WTC11 (cell line): ENCODE measurements at regions not wholly inside any gene's neighbourhood (a gene's known extent, or its start where the extent isn't known, plus 50 kb on each side); places are given as distances from the start of the nearest gene placed in this dataset.

Source experiments
- ATAC-seq: fragments of 200-7000 bp; cut with Tn5 transposase; 2 replicates; pipeline ENCODE4 v1.10.0; 2021; ENCODE audit warnings: mild to moderate bottlenecking, moderate library complexity
- CTCF ChIA-PET: fragments of 300-600 bp; sonication (Branson Sonifier 250); formaldehyde crosslinking; loops from one replicate; lab custom pipeline; 2021; ENCODE audit warnings: antibody characterized with exemption; lab: Charles Lee
- POLR2A ChIA-PET: fragments of 350-600 bp; sonication (Branson Sonifier 250); formaldehyde crosslinking; loops from one replicate; lab custom pipeline; 2021; ENCODE audit warnings: antibody characterized with exemption; lab: Charles Lee
- DNase-seq: peaks from one replicate; pipeline ENCODE4 v3.0.0; 2021; ENCODE audit warnings: low spot score
- H3K27ac Mint-ChIP-seq: 2 replicates; pipeline ENCODE4 v1.8.0; 2021; ENCODE audit warnings: mixed read lengths
- H3K27me3 Mint-ChIP-seq: 2 replicates; pipeline ENCODE4 v1.8.0; 2021; ENCODE audit warnings: low read depth, mild to moderate bottlenecking, moderate library complexity, mixed read lengths
- H3K36me3 Mint-ChIP-seq: 2 replicates; pipeline ENCODE4 v1.8.0; 2021; ENCODE audit warnings: mixed read lengths
- H3K4me1 Mint-ChIP-seq: 2 replicates; pipeline ENCODE4 v1.8.0; 2022; ENCODE audit warnings: mixed read lengths
- H3K4me3 Mint-ChIP-seq: 2 replicates; pipeline ENCODE4 v1.8.0; 2021; ENCODE audit warnings: mild to moderate bottlenecking, moderate library complexity, mixed read lengths
- H3K9me3 Mint-ChIP-seq: 2 replicates; pipeline ENCODE4 v1.8.0; 2021; ENCODE audit warnings: mixed read lengths
- CREB1 ChIP-seq: sonication (generic); formaldehyde crosslinking; IDR thresholded peaks from 2 replicates; pipeline ENCODE4 v1.8.0; 2023; ENCODE audit warnings: mild to moderate bottlenecking, missing genetic modification reagents
- CREM ChIP-seq: sonication (generic); formaldehyde crosslinking; IDR thresholded peaks from 2 replicates; pipeline ENCODE4 v1.8.1; 2022; ENCODE audit warnings: mild to moderate bottlenecking, missing genetic modification reagents, moderate library complexity
- ELF4 ChIP-seq: sonication (generic); formaldehyde crosslinking; IDR thresholded peaks from 2 replicates; pipeline ENCODE4 v1.8.1; 2022; ENCODE audit warnings: low read depth, mild to moderate bottlenecking, moderate library complexity, missing genetic modification reagents
- ESRRA ChIP-seq: sonication (generic); formaldehyde crosslinking; IDR thresholded peaks from 2 replicates; pipeline ENCODE4 v1.8.1; 2022; ENCODE audit warnings: mild to moderate bottlenecking, missing genetic modification reagents, borderline replicate concordance
- HMGA2 ChIP-seq: fragments of 250-450 bp; sonication (Bioruptor Pico); IDR thresholded peaks from 2 replicates; pipeline ENCODE4 v1.4.0; 2021; ENCODE audit warnings: mild to moderate bottlenecking, moderate library complexity
- JUN ChIP-seq: sonication (generic); formaldehyde crosslinking; IDR thresholded peaks from 2 replicates; pipeline ENCODE4 v1.8.0; 2023; ENCODE audit warnings: mild to moderate bottlenecking, missing genetic modification reagents
- NR2C2 ChIP-seq: sonication (generic); formaldehyde crosslinking; IDR thresholded peaks from 2 replicates; pipeline ENCODE4 v1.8.0; 2022; ENCODE audit warnings: mild to moderate bottlenecking, missing genetic modification reagents
- PRRX2 ChIP-seq: fragments of 250-450 bp; sonication (Bioruptor Pico); IDR thresholded peaks from 2 replicates; pipeline ENCODE4 v1.8.0; 2021; ENCODE audit warnings: mild to moderate bottlenecking
- RORB ChIP-seq: fragments of 250-450 bp; sonication (Bioruptor Pico); IDR thresholded peaks from 2 replicates; pipeline ENCODE4 v1.9.0; 2021; ENCODE audit warnings: mild to moderate bottlenecking
- SP1 ChIP-seq: sonication (generic); formaldehyde crosslinking; conservative IDR thresholded peaks from 2 replicates; pipeline ENCODE4 v1.8.1; 2022; ENCODE audit warnings: missing genetic modification reagents
- TCF7 ChIP-seq: sonication (generic); formaldehyde crosslinking; IDR thresholded peaks from 2 replicates; pipeline ENCODE4 v1.8.0; 2022; ENCODE audit warnings: mild to moderate bottlenecking, low read depth, missing genetic modification reagents, moderate library complexity
- ZNF423 ChIP-seq: fragments of 250-450 bp; sonication (Bioruptor Pico); IDR thresholded peaks from 2 replicates; pipeline ENCODE4 v2.1.2; 2022; ENCODE audit warnings: mild to moderate bottlenecking, moderate library complexity
- TF ChIP-seq, protein P1 (sequence below): sonication (generic); formaldehyde crosslinking; IDR thresholded peaks from 2 replicates; pipeline ENCODE4 v1.8.0; 2023; ENCODE audit warnings: mild to moderate bottlenecking, missing genetic modification reagents
- TF ChIP-seq, protein P2 (sequence below): sonication (generic); formaldehyde crosslinking; IDR thresholded peaks from 2 replicates; pipeline ENCODE4 v1.8.0; 2022; ENCODE audit warnings: mild to moderate bottlenecking, missing genetic modification reagents
- TF ChIP-seq, protein P3 (sequence below): sonication (generic); formaldehyde crosslinking; IDR thresholded peaks from 2 replicates; pipeline ENCODE4 v1.8.1; 2023; ENCODE audit warnings: mild to moderate bottlenecking, missing genetic modification reagents, moderate library complexity
- TF ChIP-seq, protein P4 (sequence below): fragments of 250-450 bp; sonication (Bioruptor Pico); IDR thresholded peaks from 2 replicates; pipeline ENCODE4 v2.1.2; 2022; ENCODE audit warnings: mild to moderate bottlenecking, moderate library complexity
- TF ChIP-seq, protein P5 (sequence below): fragments of 250-450 bp; sonication (Bioruptor Pico); IDR thresholded peaks from 2 replicates; pipeline ENCODE4 v1.9.0; 2021; ENCODE audit warnings: mild to moderate bottlenecking, borderline replicate concordance
- TF ChIP-seq, protein P6 (sequence below): sonication (generic); formaldehyde crosslinking; IDR thresholded peaks from 2 replicates; pipeline ENCODE4 v1.8.0; 2022; ENCODE audit warnings: missing genetic modification reagents
- TF ChIP-seq, protein P7 (sequence below): sonication (generic); formaldehyde crosslinking; IDR thresholded peaks from 2 replicates; pipeline ENCODE4 v1.8.0; 2022; ENCODE audit warnings: mild to moderate bottlenecking, missing genetic modification reagents
- TF ChIP-seq, protein P8 (sequence below): fragments of 250-450 bp; sonication (Bioruptor Pico); conservative IDR thresholded peaks from 2 replicates; pipeline ENCODE4 v1.9.0; 2021; ENCODE audit warnings: mild to moderate bottlenecking

DNA sequence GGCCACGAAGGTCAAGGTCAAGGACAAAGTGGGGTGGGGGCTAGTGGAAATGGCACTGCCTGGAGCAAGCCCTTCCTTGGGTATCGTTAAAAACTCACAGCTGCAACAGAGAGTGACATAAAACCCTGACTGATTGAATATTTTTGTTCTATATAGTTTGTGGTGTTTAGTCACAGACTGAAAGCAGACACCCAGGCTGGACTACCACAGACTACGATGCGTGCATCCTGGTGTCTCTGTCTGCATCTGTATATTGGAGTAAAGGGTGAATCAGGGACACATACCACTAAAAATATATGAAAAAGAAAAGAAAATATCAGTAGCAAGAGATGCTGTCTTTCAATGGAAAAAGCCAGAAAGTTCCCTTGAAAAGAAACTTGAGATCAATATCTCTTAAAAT, 101.4 kb downstream of the KLF6 start (continued):
- TF ChIP-seq, protein P1, sequence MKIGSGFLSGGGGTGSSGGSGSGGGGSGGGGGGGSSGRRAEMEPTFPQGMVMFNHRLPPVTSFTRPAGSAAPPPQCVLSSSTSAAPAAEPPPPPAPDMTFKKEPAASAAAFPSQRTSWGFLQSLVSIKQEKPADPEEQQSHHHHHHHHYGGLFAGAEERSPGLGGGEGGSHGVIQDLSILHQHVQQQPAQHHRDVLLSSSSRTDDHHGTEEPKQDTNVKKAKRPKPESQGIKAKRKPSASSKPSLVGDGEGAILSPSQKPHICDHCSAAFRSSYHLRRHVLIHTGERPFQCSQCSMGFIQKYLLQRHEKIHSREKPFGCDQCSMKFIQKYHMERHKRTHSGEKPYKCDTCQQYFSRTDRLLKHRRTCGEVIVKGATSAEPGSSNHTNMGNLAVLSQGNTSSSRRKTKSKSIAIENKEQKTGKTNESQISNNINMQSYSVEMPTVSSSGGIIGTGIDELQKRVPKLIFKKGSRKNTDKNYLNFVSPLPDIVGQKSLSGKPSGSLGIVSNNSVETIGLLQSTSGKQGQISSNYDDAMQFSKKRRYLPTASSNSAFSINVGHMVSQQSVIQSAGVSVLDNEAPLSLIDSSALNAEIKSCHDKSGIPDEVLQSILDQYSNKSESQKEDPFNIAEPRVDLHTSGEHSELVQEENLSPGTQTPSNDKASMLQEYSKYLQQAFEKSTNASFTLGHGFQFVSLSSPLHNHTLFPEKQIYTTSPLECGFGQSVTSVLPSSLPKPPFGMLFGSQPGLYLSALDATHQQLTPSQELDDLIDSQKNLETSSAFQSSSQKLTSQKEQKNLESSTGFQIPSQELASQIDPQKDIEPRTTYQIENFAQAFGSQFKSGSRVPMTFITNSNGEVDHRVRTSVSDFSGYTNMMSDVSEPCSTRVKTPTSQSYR, result no peak

DNA sequence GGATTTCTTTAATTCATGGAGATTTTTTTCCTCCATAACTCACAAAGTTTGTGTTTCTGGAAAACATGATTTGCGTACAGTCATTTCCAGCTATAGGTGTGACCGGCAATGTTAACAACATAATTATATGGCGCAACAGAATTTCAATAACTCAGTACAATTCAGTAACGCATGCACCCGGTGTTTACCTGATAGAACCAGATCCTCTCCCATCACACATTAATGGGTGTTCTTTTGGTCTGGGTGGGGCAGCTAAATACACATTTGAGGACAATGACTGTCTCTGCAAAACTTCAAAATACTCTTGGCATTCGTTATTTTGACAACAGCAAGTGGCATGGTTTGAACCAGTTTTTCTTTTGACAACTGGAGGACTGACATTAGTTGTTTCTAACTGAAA, 102.3 kb downstream of the KLF6 start:
- H3K27me3 Mint-ChIP-seq, result no peaks in the 10 kb centered on the region
- DNase-seq, result no peak
- TF ChIP-seq RORB (CRISPR knock-in tag) (no peak), ESRRA (no peak), CREM (CRISPR knock-in tag) (no peak), CREB1 (CRISPR knock-in tag) (no peak), ZNF423 (CRISPR knock-in tag) (no peak), HMGA2 (no peak), ELF4 (no peak), SP1 (CRISPR knock-in tag) (no peak), TCF7 (CRISPR knock-in tag) (no peak), JUN (CRISPR knock-in tag) (no peak), PRRX2 (no peak), NR2C2 (CRISPR knock-in tag) (no peak)
- TF ChIP-seq, protein P2, sequence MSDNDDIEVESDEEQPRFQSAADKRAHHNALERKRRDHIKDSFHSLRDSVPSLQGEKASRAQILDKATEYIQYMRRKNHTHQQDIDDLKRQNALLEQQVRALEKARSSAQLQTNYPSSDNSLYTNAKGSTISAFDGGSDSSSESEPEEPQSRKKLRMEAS (CRISPR knock-in tag), result no peak
- TF ChIP-seq, protein P3, sequence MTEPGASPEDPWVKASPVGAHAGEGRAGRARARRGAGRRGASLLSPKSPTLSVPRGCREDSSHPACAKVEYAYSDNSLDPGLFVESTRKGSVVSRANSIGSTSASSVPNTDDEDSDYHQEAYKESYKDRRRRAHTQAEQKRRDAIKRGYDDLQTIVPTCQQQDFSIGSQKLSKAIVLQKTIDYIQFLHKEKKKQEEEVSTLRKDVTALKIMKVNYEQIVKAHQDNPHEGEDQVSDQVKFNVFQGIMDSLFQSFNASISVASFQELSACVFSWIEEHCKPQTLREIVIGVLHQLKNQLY (CRISPR knock-in tag), result no peak
- TF ChIP-seq, protein P4, sequence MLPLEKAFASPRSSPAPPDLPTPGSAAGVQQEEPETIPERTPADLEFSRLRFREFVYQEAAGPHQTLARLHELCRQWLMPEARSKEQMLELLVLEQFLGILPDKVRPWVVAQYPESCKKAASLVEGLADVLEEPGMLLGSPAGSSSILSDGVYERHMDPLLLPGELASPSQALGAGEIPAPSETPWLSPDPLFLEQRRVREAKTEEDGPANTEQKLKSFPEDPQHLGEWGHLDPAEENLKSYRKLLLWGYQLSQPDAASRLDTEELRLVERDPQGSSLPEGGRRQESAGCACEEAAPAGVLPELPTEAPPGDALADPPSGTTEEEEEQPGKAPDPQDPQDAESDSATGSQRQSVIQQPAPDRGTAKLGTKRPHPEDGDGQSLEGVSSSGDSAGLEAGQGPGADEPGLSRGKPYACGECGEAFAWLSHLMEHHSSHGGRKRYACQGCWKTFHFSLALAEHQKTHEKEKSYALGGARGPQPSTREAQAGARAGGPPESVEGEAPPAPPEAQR (CRISPR knock-in tag), result no peak
- TF ChIP-seq, protein P5, sequence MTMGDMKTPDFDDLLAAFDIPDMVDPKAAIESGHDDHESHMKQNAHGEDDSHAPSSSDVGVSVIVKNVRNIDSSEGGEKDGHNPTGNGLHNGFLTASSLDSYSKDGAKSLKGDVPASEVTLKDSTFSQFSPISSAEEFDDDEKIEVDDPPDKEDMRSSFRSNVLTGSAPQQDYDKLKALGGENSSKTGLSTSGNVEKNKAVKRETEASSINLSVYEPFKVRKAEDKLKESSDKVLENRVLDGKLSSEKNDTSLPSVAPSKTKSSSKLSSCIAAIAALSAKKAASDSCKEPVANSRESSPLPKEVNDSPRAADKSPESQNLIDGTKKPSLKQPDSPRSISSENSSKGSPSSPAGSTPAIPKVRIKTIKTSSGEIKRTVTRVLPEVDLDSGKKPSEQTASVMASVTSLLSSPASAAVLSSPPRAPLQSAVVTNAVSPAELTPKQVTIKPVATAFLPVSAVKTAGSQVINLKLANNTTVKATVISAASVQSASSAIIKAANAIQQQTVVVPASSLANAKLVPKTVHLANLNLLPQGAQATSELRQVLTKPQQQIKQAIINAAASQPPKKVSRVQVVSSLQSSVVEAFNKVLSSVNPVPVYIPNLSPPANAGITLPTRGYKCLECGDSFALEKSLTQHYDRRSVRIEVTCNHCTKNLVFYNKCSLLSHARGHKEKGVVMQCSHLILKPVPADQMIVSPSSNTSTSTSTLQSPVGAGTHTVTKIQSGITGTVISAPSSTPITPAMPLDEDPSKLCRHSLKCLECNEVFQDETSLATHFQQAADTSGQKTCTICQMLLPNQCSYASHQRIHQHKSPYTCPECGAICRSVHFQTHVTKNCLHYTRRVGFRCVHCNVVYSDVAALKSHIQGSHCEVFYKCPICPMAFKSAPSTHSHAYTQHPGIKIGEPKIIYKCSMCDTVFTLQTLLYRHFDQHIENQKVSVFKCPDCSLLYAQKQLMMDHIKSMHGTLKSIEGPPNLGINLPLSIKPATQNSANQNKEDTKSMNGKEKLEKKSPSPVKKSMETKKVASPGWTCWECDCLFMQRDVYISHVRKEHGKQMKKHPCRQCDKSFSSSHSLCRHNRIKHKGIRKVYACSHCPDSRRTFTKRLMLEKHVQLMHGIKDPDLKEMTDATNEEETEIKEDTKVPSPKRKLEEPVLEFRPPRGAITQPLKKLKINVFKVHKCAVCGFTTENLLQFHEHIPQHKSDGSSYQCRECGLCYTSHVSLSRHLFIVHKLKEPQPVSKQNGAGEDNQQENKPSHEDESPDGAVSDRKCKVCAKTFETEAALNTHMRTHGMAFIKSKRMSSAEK, result no peak
- TF ChIP-seq, protein P6, sequence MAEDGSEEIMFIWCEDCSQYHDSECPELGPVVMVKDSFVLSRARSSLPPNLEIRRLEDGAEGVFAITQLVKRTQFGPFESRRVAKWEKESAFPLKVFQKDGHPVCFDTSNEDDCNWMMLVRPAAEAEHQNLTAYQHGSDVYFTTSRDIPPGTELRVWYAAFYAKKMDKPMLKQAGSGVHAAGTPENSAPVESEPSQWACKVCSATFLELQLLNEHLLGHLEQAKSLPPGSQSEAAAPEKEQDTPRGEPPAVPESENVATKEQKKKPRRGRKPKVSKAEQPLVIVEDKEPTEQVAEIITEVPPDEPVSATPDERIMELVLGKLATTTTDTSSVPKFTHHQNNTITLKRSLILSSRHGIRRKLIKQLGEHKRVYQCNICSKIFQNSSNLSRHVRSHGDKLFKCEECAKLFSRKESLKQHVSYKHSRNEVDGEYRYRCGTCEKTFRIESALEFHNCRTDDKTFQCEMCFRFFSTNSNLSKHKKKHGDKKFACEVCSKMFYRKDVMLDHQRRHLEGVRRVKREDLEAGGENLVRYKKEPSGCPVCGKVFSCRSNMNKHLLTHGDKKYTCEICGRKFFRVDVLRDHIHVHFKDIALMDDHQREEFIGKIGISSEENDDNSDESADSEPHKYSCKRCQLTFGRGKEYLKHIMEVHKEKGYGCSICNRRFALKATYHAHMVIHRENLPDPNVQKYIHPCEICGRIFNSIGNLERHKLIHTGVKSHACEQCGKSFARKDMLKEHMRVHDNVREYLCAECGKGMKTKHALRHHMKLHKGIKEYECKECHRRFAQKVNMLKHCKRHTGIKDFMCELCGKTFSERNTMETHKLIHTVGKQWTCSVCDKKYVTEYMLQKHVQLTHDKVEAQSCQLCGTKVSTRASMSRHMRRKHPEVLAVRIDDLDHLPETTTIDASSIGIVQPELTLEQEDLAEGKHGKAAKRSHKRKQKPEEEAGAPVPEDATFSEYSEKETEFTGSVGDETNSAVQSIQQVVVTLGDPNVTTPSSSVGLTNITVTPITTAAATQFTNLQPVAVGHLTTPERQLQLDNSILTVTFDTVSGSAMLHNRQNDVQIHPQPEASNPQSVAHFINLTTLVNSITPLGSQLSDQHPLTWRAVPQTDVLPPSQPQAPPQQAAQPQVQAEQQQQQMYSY (CRISPR knock-in tag), result no peak
- TF ChIP-seq, protein P7, sequence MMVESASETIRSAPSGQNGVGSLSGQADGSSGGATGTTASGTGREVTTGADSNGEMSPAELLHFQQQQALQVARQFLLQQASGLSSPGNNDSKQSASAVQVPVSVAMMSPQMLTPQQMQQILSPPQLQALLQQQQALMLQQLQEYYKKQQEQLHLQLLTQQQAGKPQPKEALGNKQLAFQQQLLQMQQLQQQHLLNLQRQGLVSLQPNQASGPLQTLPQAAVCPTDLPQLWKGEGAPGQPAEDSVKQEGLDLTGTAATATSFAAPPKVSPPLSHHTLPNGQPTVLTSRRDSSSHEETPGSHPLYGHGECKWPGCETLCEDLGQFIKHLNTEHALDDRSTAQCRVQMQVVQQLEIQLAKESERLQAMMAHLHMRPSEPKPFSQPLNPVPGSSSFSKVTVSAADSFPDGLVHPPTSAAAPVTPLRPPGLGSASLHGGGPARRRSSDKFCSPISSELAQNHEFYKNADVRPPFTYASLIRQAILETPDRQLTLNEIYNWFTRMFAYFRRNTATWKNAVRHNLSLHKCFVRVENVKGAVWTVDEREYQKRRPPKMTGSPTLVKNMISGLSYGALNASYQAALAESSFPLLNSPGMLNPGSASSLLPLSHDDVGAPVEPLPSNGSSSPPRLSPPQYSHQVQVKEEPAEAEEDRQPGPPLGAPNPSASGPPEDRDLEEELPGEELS (CRISPR knock-in tag), result no peak
- TF ChIP-seq, protein P8, sequence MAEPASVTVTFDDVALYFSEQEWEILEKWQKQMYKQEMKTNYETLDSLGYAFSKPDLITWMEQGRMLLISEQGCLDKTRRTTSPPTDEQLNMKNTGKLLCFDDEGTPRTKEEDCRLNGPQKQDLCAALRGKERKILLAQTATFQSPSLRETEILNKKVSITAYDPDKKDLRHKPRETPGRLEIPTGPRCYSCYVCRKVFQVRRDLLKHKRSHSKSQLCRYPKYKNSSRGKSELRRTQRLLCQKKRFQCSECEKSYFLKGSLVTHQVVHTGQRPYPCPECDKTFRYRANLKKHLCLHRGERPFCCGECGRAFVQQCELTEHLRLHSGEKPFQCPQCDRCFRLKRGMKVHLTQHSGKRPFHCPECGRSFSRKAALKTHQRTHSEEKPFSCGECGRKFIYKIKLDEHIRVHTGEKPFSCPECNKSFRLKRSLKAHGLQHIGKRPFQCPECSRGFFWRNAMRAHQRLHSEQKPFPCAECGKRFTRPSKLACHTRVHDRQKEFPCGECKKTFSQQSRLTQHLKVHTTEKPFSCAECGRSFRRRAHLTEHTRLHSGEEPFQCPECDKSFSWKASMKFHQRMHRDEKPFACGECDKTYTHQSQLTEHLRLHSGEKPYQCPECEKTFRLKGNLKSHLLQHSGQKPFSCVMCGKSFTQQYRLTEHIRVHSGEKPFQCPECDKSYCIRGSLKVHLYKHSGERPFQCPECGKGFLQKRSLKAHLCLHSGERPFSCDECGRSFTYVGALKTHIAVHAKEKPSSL, result no peak

More for the DNA sequence above, 102.3 kb downstream of the KLF6 start:
- CTCF ChIA-PET, result interaction anchor here (0.5 kb wide), 1 partner anchor 245 kb away, joined by 3 read pairs; no protein-coding TSS in a partner anchor
- POLR2A ChIA-PET, result no interaction called here
- H3K4me3 Mint-ChIP-seq, result no peak overlapping the region
- H3K4me1 Mint-ChIP-seq, result no peaks in the 10 kb centered on the region
- H3K36me3 Mint-ChIP-seq, result no peaks in the 10 kb centered on the region
- ATAC-seq, result no peak
- H3K9me3 Mint-ChIP-seq, result no peaks in the 10 kb centered on the region
- H3K27ac Mint-ChIP-seq, result no peak overlapping the region
